Renal cortical epithelial cell (primary cell): ENCODE measurements at regions not wholly inside any gene's neighbourhood (a gene's known extent, or its start where the extent isn't known, plus 50 kb on each side); places are given as distances from the start of the nearest gene placed in this dataset.

Experiments
- DNase-seq: peaks from one replicate; pipeline ENCODE4 v3.0.0-alpha.2; 2011; ENCODE audit warnings: low read depth

DNA sequence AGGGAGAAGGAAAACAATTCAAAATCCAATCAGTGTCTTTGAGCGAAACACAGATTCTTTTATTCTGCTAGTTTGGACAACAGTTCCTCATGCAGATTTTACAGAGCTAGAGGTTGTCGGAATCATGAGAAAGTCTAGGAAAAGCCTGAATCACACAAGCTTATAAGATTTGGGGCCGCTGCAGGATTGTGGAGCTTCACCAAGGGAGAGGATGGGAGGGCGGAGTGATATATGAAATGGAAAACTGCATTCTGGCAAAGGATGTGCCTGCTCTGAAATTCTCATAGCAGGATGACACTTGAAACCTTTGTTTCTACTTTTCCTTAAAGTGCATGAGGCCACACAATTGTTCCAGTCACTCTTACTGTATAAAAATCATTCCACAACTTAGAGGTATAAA lies 134.3 kb downstream of the OR2K2 start:
- DNase-seq: no peak

DNA sequence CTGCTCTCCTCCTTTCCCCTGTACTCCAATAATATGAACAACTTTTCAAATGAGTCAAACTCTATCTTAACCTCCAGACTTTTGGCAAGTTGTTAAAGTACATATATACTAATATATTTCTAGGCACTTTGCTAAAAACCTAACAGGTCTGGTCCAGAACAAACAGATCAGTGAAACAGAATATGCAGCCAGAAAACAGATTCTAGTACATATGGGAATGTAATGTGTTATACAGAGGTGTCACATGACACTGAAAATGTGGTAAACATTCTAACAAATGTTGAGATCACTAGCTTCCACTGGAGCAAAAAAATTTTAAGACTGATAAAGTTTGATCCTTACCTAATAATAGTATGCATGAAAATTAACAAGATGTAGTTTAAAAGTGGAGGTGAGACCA lies 136.9 kb downstream of the OR2K2 start:
- no peak for DNase-seq

DNA sequence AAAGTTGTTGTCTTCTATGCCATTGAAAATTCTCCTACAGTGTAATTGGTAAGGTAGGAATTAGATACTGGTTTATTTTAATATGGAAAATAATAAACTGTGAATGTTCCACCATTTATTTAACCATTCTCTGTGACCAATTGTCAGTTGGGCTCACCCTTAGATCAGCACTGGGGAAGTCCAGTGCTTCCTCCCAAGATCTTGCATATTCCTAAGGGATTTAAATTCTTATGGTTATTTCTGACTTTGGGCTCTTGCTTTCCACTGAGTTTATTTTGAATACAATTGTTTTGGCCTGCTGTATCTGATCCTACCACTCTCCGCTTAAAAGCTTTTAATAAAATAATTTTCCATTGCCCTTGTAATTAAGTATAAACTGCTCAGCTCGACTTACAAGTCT lies 137.4 kb downstream of the OR2K2 start:
- no peak for DNase-seq

DNA sequence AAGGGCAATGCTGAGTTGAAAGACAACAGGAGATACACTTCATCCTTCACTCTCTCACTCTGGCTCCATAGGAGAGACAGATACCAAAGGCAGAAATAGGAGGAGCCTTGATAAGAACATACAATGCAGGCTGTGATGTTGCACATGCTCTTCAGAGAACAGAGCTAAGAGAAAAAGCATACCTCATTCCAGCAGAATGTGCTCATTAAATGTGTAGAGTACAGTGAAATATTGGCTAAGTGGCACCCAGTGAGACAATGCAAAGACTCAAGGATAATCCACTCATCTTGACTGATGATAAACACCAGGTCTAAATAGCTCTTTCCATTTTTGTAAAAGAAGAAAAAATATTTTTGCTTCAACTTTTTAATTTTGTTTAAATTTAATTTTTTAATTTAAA lies 139.7 kb downstream of the OR2K2 start:
- DNase-seq: no peak

DNA sequence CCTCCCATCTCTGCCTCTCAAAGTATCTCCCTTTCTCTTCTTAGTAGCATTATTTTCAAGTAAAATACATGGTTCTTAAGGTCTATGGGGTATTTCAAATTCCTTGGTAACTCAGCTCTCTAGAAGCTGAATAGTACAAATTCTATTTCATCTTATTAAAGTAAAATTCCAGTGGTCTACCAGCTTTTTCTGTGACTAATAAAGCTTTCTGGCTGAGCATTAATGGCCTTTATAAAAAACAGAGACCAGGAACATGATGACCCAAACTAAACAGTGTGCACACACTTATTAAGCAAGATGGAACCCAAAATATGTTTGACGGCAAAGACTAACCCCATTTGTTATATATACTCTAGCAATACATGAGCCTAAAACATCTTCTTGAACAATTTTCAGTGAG lies 142.6 kb downstream of the OR2K2 start:
- peak; percentile 57 for DNase-seq

DNA sequence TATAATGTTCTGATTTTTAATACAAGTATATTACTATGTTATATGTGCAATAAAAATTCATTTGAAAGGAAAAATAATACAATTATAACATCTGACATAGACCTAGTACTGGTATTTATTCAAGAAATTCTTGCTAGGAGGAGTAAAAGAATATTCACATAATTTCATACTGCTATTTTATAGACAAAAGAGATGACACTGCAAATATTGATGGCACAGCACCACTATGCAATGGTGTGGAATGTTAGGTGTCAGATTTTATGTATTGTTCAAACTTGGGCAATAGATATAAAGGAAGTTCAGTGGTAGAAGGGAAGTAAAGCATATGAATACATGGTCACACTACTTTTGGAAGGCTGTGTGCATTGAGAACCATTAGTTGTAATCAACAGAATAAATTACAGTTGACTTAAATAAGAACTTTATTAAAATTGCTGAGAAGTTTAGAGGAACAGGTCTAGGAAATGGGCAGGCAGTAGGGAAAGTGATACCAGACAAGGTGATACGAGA lies 143.9 kb downstream of the OR2K2 start:
- DNase-seq: no peak

DNA sequence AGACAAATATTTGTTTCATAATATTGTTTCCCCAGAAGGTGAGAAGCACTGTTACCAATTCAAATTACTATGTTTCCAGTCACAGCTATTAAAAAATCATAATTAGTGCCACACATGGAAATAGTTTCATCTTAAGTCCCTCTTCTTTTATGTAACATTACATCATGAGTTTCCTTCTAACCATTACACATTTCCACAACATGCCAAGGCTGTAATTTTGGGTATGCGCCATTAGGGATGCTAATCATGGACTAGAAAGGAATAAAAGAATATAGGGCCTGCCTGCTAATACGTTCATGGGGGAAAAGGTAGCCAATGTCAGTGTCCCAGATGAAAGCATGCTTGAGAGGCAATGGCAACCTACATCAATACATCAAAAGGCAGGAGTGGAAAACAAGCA lies 142.5 kb upstream of the LPAR1 start:
- no peak for DNase-seq

DNA sequence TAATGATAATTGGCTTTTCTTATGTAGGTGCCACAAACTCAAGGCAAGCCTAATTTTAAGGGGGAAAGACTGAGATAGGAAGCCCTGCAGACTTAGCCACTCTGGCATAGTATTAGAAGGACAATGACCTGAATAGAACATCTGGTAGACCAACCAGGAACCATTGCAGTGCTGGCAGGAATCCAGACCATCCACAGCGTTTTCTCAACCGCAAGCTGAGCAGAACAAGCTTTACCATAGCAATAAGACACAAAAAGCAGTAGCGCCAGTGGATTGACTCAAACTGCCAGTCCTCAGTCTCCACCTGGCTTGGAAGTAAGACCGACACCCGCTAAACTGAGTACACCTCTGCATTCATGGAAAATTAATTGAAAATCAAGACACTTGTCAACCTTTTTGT lies 141.3 kb upstream of the LPAR1 start:
- no peak for DNase-seq

DNA sequence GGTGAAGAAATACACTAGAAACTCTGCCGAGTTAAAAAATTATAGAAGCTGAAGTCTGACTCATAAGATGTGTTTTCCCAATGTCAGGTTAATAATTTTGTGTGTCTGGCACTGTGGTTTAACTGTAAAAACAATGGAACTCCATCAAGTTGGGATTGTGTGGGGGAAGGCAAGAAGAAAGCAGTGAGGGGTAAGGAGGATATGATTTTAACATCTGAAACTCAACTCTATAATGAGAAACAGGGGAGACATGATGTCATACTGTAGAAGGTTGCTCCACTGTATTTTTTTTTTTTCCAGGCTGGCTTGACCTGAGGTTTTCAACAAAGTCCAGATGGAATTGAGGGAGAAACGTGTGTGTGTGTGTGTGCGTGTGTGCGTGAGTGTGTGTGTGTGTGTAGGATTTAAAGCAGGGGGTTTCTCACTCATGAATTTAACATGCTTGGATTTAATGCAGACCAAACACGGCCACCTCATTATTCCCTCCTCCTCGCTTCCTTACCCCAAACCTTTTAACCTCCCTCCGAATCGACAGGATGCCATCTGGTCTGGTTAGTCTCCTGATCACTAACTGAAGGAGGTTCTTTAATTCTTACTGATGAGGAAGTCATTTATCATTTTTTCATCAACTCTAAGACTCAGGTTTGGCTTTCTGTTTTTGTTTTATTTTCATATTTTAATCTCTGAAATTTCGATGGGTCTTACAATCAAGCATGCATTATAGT lies 140.2 kb upstream of the LPAR1 start:
- peak; percentile 99 for DNase-seq

DNA sequence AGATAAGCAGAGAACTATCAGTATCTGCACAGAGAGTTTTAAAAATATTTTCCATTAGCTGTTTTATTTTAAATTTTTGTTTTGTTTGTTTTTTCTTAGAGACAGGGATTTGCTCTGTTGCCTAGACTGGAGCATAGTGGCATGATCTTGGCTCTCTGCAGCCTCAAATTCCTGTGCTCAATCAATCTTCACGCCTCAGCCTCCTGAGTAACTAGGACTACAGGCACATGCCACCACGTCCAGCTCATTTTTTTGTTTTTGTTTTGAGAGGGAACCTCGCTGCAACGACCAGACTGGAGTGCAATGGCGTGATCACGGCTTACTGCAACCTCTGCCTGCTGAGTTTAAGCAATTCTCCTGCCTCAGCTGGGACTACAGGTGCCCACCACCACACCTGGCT lies 138.2 kb upstream of the LPAR1 start:
- peak; percentile 75 for DNase-seq

DNA sequence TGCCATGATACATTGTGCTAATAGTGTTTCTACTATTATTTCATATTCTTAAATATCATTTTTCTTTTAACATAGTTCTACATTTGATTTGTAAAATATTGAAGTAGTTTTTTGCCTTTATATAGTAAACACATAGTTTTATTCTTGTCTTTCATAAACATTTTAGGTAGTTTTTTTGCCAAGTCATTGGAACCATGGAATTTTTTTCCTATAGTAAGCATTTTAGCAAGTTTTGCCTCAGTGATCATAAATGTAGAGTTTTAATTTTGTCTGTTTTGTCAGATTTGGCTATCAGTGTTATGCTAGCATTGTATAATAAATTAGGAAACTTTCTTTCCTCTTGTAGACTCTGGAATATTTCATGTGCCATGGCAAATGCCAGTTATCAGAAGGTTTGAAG lies 137.1 kb upstream of the LPAR1 start:
- no peak for DNase-seq

DNA sequence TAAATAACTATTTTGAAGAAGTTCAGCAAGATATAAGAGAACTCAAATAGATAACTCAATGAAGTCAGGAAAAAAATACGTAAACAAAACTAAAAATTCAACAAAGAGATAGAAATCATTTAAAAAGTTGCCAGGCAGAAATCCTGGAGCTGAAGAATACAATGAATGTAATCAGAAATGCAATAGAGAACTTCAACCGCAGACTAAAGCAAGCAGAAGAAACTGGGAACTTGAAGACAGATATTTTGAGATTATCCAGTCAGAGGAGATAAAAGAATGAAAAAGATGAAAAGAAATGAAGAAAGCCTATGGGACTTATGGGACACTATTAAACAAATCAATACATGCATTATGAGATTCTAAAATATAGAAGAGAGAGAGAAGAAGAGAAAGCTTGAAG lies 129.1 kb upstream of the LPAR1 start:
- DNase-seq: no peak

DNA sequence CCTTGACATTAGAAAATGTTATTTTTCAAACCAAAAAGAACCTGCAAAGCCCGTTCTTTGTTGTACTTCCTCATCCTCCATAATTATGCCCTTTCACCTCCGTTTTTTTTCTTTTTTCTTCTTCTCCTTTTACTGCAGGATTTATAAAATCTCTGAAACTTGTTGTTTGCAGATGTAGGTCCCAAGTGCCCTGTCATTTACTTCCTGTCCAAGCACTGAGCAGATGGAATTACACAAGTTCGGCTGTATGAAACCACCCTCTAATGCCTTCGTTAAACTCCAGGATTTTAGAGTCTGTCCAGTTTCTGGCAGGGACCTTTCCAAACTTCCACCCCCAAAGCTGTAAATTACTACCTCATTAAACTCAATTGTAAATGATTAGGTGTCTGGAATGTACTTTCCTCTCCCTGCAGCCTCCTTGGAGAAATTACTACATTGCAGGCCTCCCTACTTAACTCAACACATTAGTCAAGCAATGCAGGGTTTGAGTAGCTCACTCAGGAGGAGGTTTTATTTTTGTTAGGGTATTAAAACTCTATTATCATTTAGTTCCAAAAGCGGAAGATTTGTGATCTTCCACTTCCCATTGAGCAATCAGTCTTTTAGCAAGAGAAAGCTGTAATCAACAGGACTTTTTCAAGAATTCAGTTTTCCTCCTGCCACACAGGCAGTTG lies 125.6 kb upstream of the LPAR1 start:
- DNase-seq: peak; percentile 91

DNA sequence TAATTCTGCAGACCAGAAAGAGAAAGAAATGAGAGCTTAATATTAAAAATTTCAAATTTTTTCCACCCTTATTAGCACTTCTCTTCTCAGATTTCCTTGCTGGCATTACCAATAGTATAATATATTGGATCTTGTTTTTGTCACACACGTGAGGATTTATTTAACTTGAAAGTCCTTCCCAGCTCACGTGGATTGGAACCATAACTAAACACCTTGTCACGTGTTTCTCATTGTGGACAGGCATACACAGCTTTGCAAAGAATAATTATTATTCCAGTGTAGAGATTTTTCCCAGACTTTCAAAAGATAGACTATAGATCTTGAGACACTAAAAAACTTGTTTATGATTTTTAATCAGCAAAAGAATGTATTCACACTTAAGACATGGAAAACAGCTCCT lies 123.8 kb upstream of the LPAR1 start:
- no peak for DNase-seq

DNA sequence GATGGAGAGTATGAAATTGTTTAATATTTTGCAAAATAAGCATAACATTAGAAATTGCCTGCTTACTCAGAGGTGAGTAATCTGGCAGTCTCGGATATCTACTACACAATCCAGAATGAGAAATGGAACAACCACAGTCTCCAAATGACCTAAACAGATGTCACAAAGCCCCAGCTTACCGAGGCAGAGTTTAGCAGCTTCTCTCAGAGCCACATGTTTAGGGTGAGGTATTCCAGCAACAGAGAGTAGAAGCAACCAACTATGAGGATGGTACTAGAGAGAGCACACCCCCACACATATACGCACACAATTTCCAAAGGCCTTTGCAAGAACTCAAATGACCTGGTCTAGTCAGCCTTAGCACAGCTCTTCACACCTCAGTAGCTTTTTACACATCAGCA lies 122.7 kb upstream of the LPAR1 start:
- DNase-seq: peak; percentile 89

DNA sequence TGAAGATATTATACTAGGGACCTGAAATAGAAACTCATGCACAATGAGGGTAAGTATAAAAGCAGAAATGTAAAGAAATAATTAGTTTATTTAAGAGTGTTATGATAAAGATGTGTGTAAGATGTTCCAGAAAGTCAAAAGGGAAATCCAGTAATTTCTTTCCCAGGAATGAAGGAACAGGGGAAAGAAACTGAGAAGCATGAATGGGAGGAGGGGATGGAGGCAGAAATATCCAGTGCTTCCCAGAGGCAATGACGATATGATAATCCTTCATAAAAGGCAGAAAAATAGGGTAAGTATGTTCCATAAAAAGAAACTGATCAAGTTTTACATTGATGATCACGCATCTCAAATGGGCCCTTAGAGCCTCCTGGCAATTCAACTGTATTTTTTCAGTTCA lies 120.7 kb upstream of the LPAR1 start:
- no peak for DNase-seq

DNA sequence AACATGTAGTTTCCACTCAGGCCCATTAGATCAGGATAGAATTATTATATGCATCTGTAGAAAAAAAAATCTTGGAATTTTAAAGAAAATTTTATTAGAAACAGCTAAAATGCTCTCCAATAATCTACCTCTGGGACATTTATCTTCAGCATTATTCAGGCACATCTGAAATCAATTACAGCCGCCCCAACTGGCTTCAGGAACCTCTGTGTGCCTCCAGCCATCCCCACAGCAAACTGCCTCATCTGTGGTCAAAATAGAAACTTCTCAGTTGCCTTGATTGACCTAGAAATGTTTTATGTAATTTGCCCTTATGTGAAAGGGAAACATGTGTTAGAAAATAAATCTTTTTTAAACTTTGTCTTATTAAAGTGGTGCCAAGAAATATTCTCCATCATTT lies 120.1 kb upstream of the LPAR1 start:
- DNase-seq: no peak

DNA sequence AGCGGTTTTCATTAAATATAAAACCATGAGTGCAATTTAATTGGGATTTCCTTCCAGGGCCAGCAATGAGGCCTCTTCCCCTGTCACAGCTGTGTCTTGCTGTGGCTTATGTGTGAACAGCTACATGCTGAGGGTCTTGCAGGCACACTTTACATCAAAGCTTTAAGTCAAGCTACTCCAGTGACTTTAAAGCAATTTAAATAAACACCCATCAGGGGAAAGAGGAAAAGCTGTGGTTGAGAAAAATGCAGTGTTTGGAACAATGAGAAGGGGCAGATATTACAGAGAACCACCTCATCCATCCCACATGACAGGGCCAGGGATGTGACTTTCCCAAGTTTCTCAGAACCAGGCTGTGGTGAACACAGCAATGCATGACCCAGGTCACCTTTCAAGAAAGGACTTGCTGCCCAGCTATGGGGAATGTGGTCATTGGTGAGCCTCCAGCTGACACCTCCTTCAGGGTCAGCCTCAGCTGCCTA lies 115.9 kb upstream of the LPAR1 start:
- DNase-seq: peak; percentile 69

DNA sequence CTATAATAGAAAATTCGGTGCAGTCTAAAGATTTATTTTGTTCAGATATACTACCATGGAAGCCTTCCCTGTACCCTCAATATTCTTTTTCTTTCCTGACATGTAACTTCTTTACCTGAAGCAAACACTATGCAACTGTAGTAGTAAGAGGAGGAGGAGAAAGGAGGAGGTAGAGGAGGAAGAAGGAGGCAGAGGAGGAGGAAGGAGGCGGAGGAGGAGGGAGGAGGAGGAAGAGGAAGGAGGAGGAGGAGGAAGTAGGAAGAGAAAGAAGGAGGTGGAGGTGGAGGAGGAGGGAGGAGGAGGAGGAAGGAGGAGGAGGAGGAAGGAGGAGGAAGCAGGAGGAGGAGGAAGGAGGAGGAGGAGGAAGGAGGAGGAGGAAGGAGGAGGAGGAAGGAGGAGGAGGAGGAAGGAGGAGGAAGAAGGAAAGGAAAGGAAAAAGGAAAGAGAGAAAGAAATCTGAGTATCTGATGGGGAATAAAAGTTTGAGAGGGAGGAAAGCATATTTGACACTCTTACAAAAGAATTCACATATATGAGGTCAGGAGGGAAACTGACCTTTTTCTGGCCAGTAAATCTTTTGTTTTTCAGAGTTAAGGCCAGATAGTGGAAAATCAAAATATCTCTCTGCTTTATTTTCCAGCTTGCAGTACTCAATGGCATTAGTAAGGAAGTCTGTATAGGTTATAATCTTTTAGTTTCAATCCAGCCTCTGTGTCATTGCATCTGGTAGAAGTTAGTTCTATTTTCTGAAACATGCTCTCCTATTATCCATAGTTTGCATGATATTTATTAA lies 114.5 kb upstream of the LPAR1 start:
- DNase-seq: no peak

DNA sequence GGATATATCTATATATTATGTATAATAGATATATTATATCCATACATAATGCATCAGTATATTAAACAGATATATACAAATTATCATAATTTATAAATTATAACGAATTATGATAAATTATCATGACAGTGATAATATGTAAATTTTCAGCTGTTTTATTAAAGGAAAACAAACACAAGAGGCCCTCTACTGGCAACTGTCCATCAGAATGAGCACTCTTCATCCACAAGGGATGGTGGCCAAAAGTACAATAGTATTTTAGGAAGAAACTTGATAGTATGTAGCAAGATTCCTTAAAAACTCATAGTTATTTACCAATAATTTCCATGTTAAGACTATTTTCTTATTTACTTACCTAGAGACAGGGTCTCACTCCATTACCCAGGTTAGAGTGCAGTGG lies 113.3 kb upstream of the LPAR1 start:
- no peak for DNase-seq

DNA sequence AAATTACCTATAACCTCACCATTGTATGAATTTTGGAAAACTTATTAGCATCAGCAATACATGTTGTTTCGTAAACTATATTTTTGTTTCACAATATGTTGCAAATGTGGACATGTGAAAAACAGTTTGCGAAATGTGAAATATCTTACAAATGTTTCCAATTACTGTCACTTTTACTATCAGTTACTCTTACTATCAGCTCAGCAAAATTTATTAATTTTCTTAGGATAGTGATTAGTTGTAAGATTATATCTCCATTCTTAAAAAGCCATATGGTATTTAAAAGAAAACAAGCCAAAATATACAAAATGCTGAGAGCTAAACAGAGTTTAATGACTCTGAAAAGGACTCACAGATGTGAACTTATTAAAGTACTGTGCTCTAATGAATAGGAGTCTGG lies 111.9 kb upstream of the LPAR1 start:
- DNase-seq: no peak

DNA sequence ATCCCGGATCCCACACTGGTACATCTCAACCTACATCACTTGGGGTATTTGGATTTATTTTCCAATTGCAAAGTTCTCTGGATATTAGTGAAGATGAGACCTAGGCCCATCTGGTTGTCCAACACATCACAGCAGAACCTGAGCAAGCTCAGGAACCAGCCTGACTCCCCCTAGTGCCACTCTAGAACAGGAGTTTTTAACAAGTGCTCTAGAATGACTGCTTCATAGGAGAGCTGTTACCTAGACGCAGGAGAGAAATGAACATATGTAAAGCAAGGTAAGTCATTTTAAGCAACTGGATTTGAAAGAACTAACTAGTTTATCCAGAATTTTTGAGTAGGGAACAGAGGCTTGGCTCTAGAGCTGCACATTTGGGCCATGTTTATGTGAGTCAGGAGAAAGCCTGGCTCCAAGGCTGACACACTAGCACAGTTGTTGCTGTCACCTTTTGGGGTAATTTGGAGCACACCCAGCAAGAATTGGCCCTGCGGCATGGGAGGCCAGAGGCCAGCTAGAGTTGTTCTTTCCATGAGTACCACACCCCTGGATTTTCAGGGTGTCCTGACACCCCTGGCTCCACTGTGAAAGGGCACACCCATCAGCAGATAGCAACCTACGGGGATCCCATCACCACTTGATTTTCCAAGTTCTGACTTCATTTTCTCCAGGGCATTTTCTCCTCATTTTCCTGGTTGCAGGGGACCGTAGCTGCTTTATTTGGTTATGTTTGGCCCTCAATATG lies 110.9 kb upstream of the LPAR1 start:
- DNase-seq: no peak
